ENCODE measurements at regions not wholly inside any gene's neighbourhood (a gene's known extent, or its start where the extent isn't known, plus 50 kb on each side); places are given as distances from the start of the nearest gene placed in this dataset.

DNA sequence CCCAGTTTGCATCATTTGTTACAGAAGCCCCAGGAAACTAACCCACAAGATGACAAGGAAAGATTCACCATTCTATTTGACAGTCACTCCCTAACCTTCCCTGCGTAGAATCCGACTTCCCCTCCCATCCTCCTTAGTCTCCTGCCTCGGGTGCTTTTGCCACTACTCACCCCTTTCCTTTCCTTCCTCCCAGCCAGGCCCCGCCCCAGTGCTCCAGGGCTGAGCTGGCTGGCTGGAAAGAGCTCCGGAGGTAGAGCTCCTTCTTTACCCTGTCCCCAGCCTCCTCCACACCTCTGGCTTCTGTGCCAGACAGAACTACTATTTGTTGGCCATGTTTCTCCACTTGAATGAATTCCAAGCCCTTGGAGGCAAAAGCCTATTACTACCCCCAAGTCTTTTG, 317.6 kb upstream of the NCKAP5 start (continued):
- TF ChIP-seq EZH2 (IDR thresholded peaks at IDR 0.05; ENCODE audit: low read depth, low read length, severe bottlenecking) (no peak), ASH2L (IDR thresholded peaks at IDR 0.05; ENCODE audit: low read length) (no peak), RFX5 (IDR thresholded peaks at IDR 0.05; ENCODE audit: borderline replicate concordance, low read depth, low read length) (no peak)

Measured in H1 (cell line).